HEK293 (cell line): ENCODE measurements at regions not wholly inside any gene's neighbourhood (a gene's known extent, or its start where the extent isn't known, plus 50 kb on each side); places are given as distances from the start of the nearest gene placed in this dataset.

Source experiments
- ATF2 ChIP-seq: fragments of 450-650 bp; formaldehyde crosslinking; IDR thresholded peaks from 2 replicates; pipeline ENCODE4 v1.5.1; 2016; ENCODE audit warnings: missing biosample characterization, missing genetic modification characterization, low read depth
- CTCF ChIP-seq: fragments of 450-650 bp; formaldehyde crosslinking; IDR thresholded peaks from 2 replicates; pipeline ENCODE4 v1.5.1; 2016; ENCODE audit warnings: missing biosample characterization, missing genetic modification characterization
- EGR2 ChIP-seq: fragments of 450-650 bp; formaldehyde crosslinking; IDR thresholded peaks from 2 replicates; pipeline ENCODE4 v1.5.1; 2016; ENCODE audit warnings: low read depth, missing biosample characterization, missing genetic modification characterization
- KLF10 ChIP-seq: fragments of 450-650 bp; IDR thresholded peaks from 2 replicates; pipeline ENCODE4 v1.5.1; 2018; ENCODE audit warnings: missing biosample characterization, mild to moderate bottlenecking, missing genetic modification characterization
- ZFP3 ChIP-seq: fragments of 450-650 bp; formaldehyde crosslinking; IDR thresholded peaks from 2 replicates; pipeline ENCODE4 v1.5.1; 2016; ENCODE audit warnings: low read depth, missing biosample characterization, missing genetic modification characterization
- ZNF114 ChIP-seq: fragments of 450-650 bp; formaldehyde crosslinking; IDR thresholded peaks from 2 replicates; pipeline ENCODE4 v1.5.0; 2017; ENCODE audit warnings: missing biosample characterization, missing genetic modification characterization
- ZNF274 ChIP-seq, 2 experiments: fragments of 200-500 bp in 1 of 2; fragments of 450-650 bp in 1 of 2; sonication (Bioruptor generic) in 1 of 2; formaldehyde crosslinking in 1 of 2; IDR thresholded peaks; 2 replicates each; pipeline versions ENCODE4 v1.5.1 to v1.6.1; 2014 to 2016; ENCODE audit warnings: borderline replicate concordance in 1 of 2, inconsistent platforms in 1 of 2, low read length in 1 of 2, missing biosample characterization in 1 of 2, missing genetic modification characterization in 1 of 2
- ZNF426 ChIP-seq: fragments of 450-650 bp; formaldehyde crosslinking; IDR thresholded peaks from 2 replicates; pipeline ENCODE4 v1.5.1; 2017; ENCODE audit warnings: missing biosample characterization, missing genetic modification characterization, mild to moderate bottlenecking, inconsistent platforms, moderate library complexity
- ZNF513 ChIP-seq: fragments of 450-650 bp; IDR thresholded peaks from 2 replicates; pipeline ENCODE4 v1.5.1; 2018; ENCODE audit warnings: missing biosample characterization, missing genetic modification characterization
- ZNF621 ChIP-seq: fragments of 450-650 bp; formaldehyde crosslinking; IDR thresholded peaks from 2 replicates; pipeline ENCODE4 v1.5.1; 2017; ENCODE audit warnings: missing biosample characterization, missing genetic modification characterization
- ZNF660 ChIP-seq: fragments of 450-650 bp; IDR thresholded peaks from 2 replicates; pipeline ENCODE4 v1.5.1; 2018; ENCODE audit warnings: missing biosample characterization, mild to moderate bottlenecking, missing genetic modification characterization

GRCh38 chr3:135491491-135492205, 473.9 kb upstream of the PPP2R3A start:
- TF ChIP-seq ZNF274 (IDR thresholded peaks at IDR 0.05; ENCODE audit: low read length) (no peak), ZNF274 (tag by site-specific recombination; IDR thresholded peaks at IDR 0.05; ENCODE audit: borderline replicate concordance) (no peak), CTCF (no peak), ZNF426 (tag by site-specific recombination) (no peak), ATF2 (tag by site-specific recombination) (no peak), ZNF114 (tag by site-specific recombination) (no peak), ZFP3 (tag by site-specific recombination) (no peak), ZNF660 (tag by site-specific recombination) (no peak), EGR2 (tag by site-specific recombination) (no peak), ZNF621 (no peak), KLF10 (no peak), ZNF513 (tag by site-specific recombination) (no peak)
